T-cell (primary cell): ENCODE measurements at regions not wholly inside any gene's neighbourhood (a gene's known extent, or its start where the extent isn't known, plus 50 kb on each side); places are given as distances from the start of the nearest gene placed in this dataset.

Source experiments
- ATAC-seq, 4 experiments: fragments of 200-7000 bp in 3 of 4; fragments of 150-1000 bp in 1 of 4; cut with Tn5 transposase; replicated peaks in 1 of 4; 1 replicate in 3 of 4; 2 replicates in 1 of 4; pipeline ENCODE4 v1.10.0; 2021; ENCODE audit warnings: moderate library complexity in 3 of 4, mild to moderate bottlenecking in 2 of 4, moderate number of reproducible peaks in 1 of 4
- CTCF ChIA-PET, 2 donors: fragments of 300-600 bp; sonication (Branson Sonifier 250); formaldehyde crosslinking; loops; one replicate each; lab custom pipeline; 2022; ENCODE audit warnings: antibody characterized with exemption in 2 of 2; lab: Charles Lee
- POLR2A ChIA-PET, 2 donors: fragments of 300-600 bp; sonication (Branson Sonifier 250); formaldehyde crosslinking; loops; one replicate each; lab custom pipeline; 2022; ENCODE audit warnings: antibody characterized with exemption in 2 of 2; lab: Charles Lee
- DNase-seq, 35 experiments: peaks; one replicate each; pipeline versions ENCODE4 v3.0.0 to v3.0.0-alpha.2; 2013 to 2023
- H3K27ac ChIP-seq: one replicate; pipeline ENCODE4 v1.5.1; 2013; ENCODE audit warnings: low read length
- H3K27me3 ChIP-seq, 2 experiments: replicated peaks in 1 of 2; 1 replicate in 1 of 2; 2 replicates in 1 of 2; pipeline versions ENCODE4 v1.6.1 to v1.7.0; 2013; ENCODE audit warnings: low read length in 1 of 2, mixed read lengths in 1 of 2; ENCODE audit not compliant: control insufficient read depth in 2 of 2, insufficient read depth in 2 of 2; ENCODE audit errors: extremely low read depth in 1 of 2
- H3K36me3 ChIP-seq, 2 donors: 1 replicate in 1 of 2; 2 replicates in 1 of 2; pipeline versions ENCODE4 v1.6.1 to v1.7.0; 2013; ENCODE audit warnings: low read length in 1 of 2; ENCODE audit not compliant: control insufficient read depth in 2 of 2, insufficient read depth in 1 of 2; ENCODE audit errors: extremely low read depth in 1 of 2
- H3K4me1 ChIP-seq, 2 experiments: 1 replicate in 1 of 2; 2 replicates in 1 of 2; pipeline versions ENCODE4 v1.6.1 to v1.7.0; 2013; ENCODE audit warnings: low read length in 2 of 2, mixed read lengths in 1 of 2; ENCODE audit not compliant: insufficient read depth in 2 of 2, control insufficient read depth in 1 of 2; ENCODE audit errors: extremely low read depth in 1 of 2
- H3K4me3 ChIP-seq, 2 donors: 1 replicate in 1 of 2; 2 replicates in 1 of 2; pipeline versions ENCODE4 v1.5.1 to v1.7.0; 2013; ENCODE audit warnings: mild to moderate bottlenecking in 2 of 2, low read length in 1 of 2, moderate library complexity in 1 of 2; ENCODE audit not compliant: control insufficient read depth in 1 of 2; ENCODE audit errors: extremely low read depth in 1 of 2
- H3K9me3 ChIP-seq: 2 replicates; pipeline ENCODE4 v1.7.0; 2013
- H3K27ac Mint-ChIP-seq, 2 donors: one replicate each; pipeline ENCODE4 v1.8.0; 2020 to 2021; ENCODE audit warnings: mild to moderate bottlenecking in 2 of 2, mixed read lengths in 2 of 2
- H3K27me3 Mint-ChIP-seq, 2 donors: one replicate each; pipeline ENCODE4 v1.8.0; 2021 to 2022; ENCODE audit warnings: mixed read lengths in 2 of 2
- H3K36me3 Mint-ChIP-seq: one replicate; pipeline ENCODE4 v1.8.0; 2021; ENCODE audit warnings: mixed read lengths
- H3K4me1 Mint-ChIP-seq, 3 donors: one replicate each; pipeline ENCODE4 v1.8.0; 2020 to 2022; ENCODE audit warnings: mixed read lengths in 3 of 3, mild to moderate bottlenecking in 1 of 3
- H3K4me3 Mint-ChIP-seq, 3 donors: one replicate each; pipeline ENCODE4 v1.8.0; 2020 to 2022; ENCODE audit warnings: mild to moderate bottlenecking in 3 of 3, mixed read lengths in 3 of 3, moderate library complexity in 3 of 3
- H3K9me3 Mint-ChIP-seq, 3 donors: one replicate each; pipeline ENCODE4 v1.8.0; 2020 to 2022; ENCODE audit warnings: mixed read lengths in 3 of 3
- WGBS: methylation state at CpG from one replicate; pipeline ENCODE4 v1.1.5; 2013; ENCODE audit warnings: missing lambda C conversion rate; ENCODE audit not compliant: insufficient coverage; 5-methylcytosine and 5-hydroxymethylcytosine counted together

GRCh38 chr12:127304751-127305725 lies 961.9 kb upstream of the TMEM132C start:
- H3K36me3 Mint-ChIP-seq = no peaks in the 10 kb centered on the region
- Histone ChIP-seq H3K9me3 (no peaks in the 10 kb centered on the region), H3K27me3 (no peaks in the 10 kb centered on the region), H3K4me3 (no peak overlapping the region), H3K36me3 (no peaks in the 10 kb centered on the region), H3K27ac (no peak overlapping the region), H3K4me1 (no peaks in the 10 kb centered on the region)
- H3K4me1 Mint-ChIP-seq = no peaks in the 10 kb centered on the region
- peaks cover 5 to 12% of the 10 kb centered on the region in 2 donors for H3K27me3 Mint-ChIP-seq
- POLR2A ChIA-PET = no interaction called here
- H3K9me3 Mint-ChIP-seq = peaks cover 0 to 14% (median 0%) of the 10 kb centered on the region in 3 donors
- no peak overlapping the region for H3K27ac Mint-ChIP-seq
- ATAC-seq (no peak), DNase-seq (no peak)
- WGBS = 87% methylated on average over 5 of the region's 8 CpGs
- CTCF ChIA-PET = no interaction called here
- no peak overlapping the region for H3K4me3 Mint-ChIP-seq

GRCh38 chr12:127306604-127307215 lies 960.3 kb upstream of the TMEM132C start:
- WGBS = no CpG with 5 or more reads among the region's 4 CpGs
- no peaks in the 10 kb centered on the region for H3K9me3 ChIP-seq
- H3K36me3 ChIP-seq = no peaks in the 10 kb centered on the region
- H3K4me1 ChIP-seq = no peaks in the 10 kb centered on the region
- no peak overlapping the region for H3K4me3 ChIP-seq
- Mint-ChIP-seq H3K9me3 (peaks cover 0 to 14% (median 0%) of the 10 kb centered on the region in 3 donors), H3K27ac (no peak overlapping the region), H3K27me3 (peaks cover 5 to 12% of the 10 kb centered on the region in 2 donors), H3K4me1 (no peaks in the 10 kb centered on the region), H3K4me3 (no peak overlapping the region), H3K36me3 (no peaks in the 10 kb centered on the region)
- POLR2A ChIA-PET = no interaction called here
- DNase-seq = no peak
- H3K27me3 ChIP-seq = no peaks in the 10 kb centered on the region
- ATAC-seq = no peak
- H3K27ac ChIP-seq = no peak overlapping the region
- CTCF ChIA-PET = no interaction called here

GRCh38 chr12:127307528-127307927 lies 959.4 kb upstream of the TMEM132C start:
- Mint-ChIP-seq H3K4me3 (no peak overlapping the region), H3K4me1 (no peaks in the 10 kb centered on the region), H3K36me3 (no peaks in the 10 kb centered on the region), H3K27me3 (peaks cover 5 to 12% of the 10 kb centered on the region in 2 donors), H3K9me3 (peaks cover 0 to 14% (median 0%) of the 10 kb centered on the region in 3 donors), H3K27ac (no peak overlapping the region)
- H3K27ac ChIP-seq = no peak overlapping the region
- CTCF ChIA-PET = no interaction called here
- no peaks in the 10 kb centered on the region for H3K27me3 ChIP-seq
- POLR2A ChIA-PET = no interaction called here
- DNase-seq = no peak
- 94% methylated on average over 3 of the region's 6 CpGs for WGBS
- ATAC-seq = no peak
- no peaks in the 10 kb centered on the region for H3K9me3 ChIP-seq
- H3K4me1 ChIP-seq = no peaks in the 10 kb centered on the region
- H3K4me3 ChIP-seq = no peak overlapping the region
- H3K36me3 ChIP-seq = no peaks in the 10 kb centered on the region

GRCh38 chr12:127308148-127308547 lies 958.8 kb upstream of the TMEM132C start:
- POLR2A ChIA-PET = no interaction called here
- Histone ChIP-seq H3K4me1 (no peaks in the 10 kb centered on the region), H3K27me3 (no peaks in the 10 kb centered on the region), H3K36me3 (no peaks in the 10 kb centered on the region), H3K27ac (no peak overlapping the region), H3K4me3 (no peak overlapping the region), H3K9me3 (no peaks in the 10 kb centered on the region)
- Mint-ChIP-seq H3K36me3 (no peaks in the 10 kb centered on the region), H3K4me1 (no peaks in the 10 kb centered on the region), H3K27ac (no peak overlapping the region), H3K4me3 (no peak overlapping the region), H3K27me3 (peaks cover 5 to 12% of the 10 kb centered on the region in 2 donors), H3K9me3 (peaks cover 0 to 14% (median 0%) of the 10 kb centered on the region in 3 donors)
- CTCF ChIA-PET = no interaction called here
- ATAC-seq = no peak
- no peak for DNase-seq
- 86% methylated on average over 1 of the region's 1 CpG for WGBS

- no peaks in the 10 kb centered on the region for H3K9me3 ChIP-seq
- H3K27me3 ChIP-seq = no peaks in the 10 kb centered on the region
- Mint-ChIP-seq H3K4me1 (no peaks in the 10 kb centered on the region), H3K27me3 (peaks cover 5 to 7% of the 10 kb centered on the region in 2 donors), H3K9me3 (peaks cover 5 to 8% (median 6%) of the 10 kb centered on the region in 3 donors), H3K4me3 (no peak overlapping the region), H3K36me3 (no peaks in the 10 kb centered on the region), H3K27ac (no peak overlapping the region)
- ATAC-seq = no peak
- no peak overlapping the region for H3K27ac ChIP-seq
- H3K4me3 ChIP-seq = no peak overlapping the region
- WGBS = no CpG with 5 or more reads among the region's 4 CpGs
- no peak for DNase-seq
- H3K36me3 ChIP-seq = no peaks in the 10 kb centered on the region
- POLR2A ChIA-PET = no interaction called here
- no peaks in the 10 kb centered on the region for H3K4me1 ChIP-seq
- CTCF ChIA-PET = no interaction called here
These were observed 956.4 kb upstream of the TMEM132C start for GRCh38 chr12:127310548-127310947.

- no peak overlapping the region for H3K4me3 Mint-ChIP-seq
- Histone ChIP-seq H3K36me3 (no peaks in the 10 kb centered on the region), H3K27me3 (no peaks in the 10 kb centered on the region), H3K4me3 (no peak overlapping the region), H3K4me1 (no peaks in the 10 kb centered on the region), H3K27ac (no peak overlapping the region), H3K9me3 (no peaks in the 10 kb centered on the region)
- no peak overlapping the region for H3K27ac Mint-ChIP-seq
- ChIA-PET CTCF (no interaction called here), POLR2A (no interaction called here)
- H3K9me3 Mint-ChIP-seq = peaks cover 5 to 8% (median 6%) of the 10 kb centered on the region in 3 donors
- DNase-seq (no peak), ATAC-seq (no peak)
- no peaks in the 10 kb centered on the region for H3K36me3 Mint-ChIP-seq
- H3K27me3 Mint-ChIP-seq = peaks cover 5 to 7% of the 10 kb centered on the region in 2 donors
- WGBS = 79% methylated on average over 4 of the region's 6 CpGs
- H3K4me1 Mint-ChIP-seq = no peaks in the 10 kb centered on the region
These were observed 955.1 kb upstream of the TMEM132C start for GRCh38 chr12:127311720-127312364.
